Transverse colon (tissue), 4 donors: ENCODE measurements at regions not wholly inside any gene's neighbourhood (a gene's known extent, or its start where the extent isn't known, plus 50 kb on each side); places are given as distances from the start of the nearest gene placed in this dataset.
"Not testable (repeated sequence)": the region's sequence is repeated elsewhere in the genome, so short reads cannot be mapped to it uniquely, and the experiment has no call there.

Experiments used
- DNase-seq: peaks from one replicate; pipeline ENCODE4 v3.0.0-alpha.2; 2019
- H3K27ac ChIP-seq, 4 donors: fragments of 200-600 bp; sonication (generic); 2 replicates each; pipeline ENCODE4 v1.5.1; 2016 to 2018; ENCODE audit warnings: inconsistent platforms in 4 of 4
- H3K27me3 ChIP-seq: fragments of 200-600 bp; sonication (generic); 2 replicates; pipeline ENCODE4 v1.5.1; 2017; ENCODE audit warnings: inconsistent platforms
- H3K36me3 ChIP-seq, 4 donors: fragments of 200-600 bp; sonication (generic); 2 replicates each; pipeline ENCODE4 v1.5.1; 2017 to 2019; ENCODE audit warnings: inconsistent platforms in 4 of 4
- H3K4me1 ChIP-seq, 4 donors: fragments of 200-600 bp; sonication (generic); 2 replicates each; pipeline ENCODE4 v1.5.1; 2017 to 2020; ENCODE audit warnings: inconsistent platforms in 4 of 4
- H3K4me3 ChIP-seq, 4 donors: fragments of 200-600 bp; sonication (generic); 1 replicate in 1 of 4; 2 replicates in 3 of 4; pipeline versions ENCODE4 v1.5.1 to v1.6.1; 2017 to 2019; ENCODE audit warnings: inconsistent platforms in 4 of 4
- H3K9me3 ChIP-seq, 2 donors: fragments of 200-600 bp; sonication (generic); 2 replicates each; pipeline ENCODE4 v1.5.1; 2017 to 2019; ENCODE audit warnings: inconsistent platforms in 2 of 2
- EP300 ChIP-seq: sonication (generic); formaldehyde crosslinking; IDR thresholded peaks from one replicate; pipeline ENCODE4 v1.6.1; 2017; ENCODE audit warnings: antibody characterized with exemption, low read depth
- POLR2A ChIP-seq: fragments of 450-650 bp; IDR thresholded peaks from one replicate; pipeline ENCODE4 v1.6.1; 2016; ENCODE audit warnings: antibody characterized with exemption, mild to moderate bottlenecking, moderate library complexity
- POLR2AphosphoS5 ChIP-seq, 3 donors: sonication (generic); formaldehyde crosslinking; IDR thresholded peaks; one replicate each; pipeline ENCODE4 v1.6.1; 2016; ENCODE audit warnings: antibody characterized with exemption in 3 of 3
- WGBS, 2 donors: methylation state at CpG; one replicate each; pipeline ENCODE4 v1.1.5; 2018; ENCODE audit warnings: low coverage in 1 of 2; 5-methylcytosine and 5-hydroxymethylcytosine counted together
- in situ Hi-C, 4 donors: fragments of 200-750 bp; cut with MboI; loops; one replicate each; pipeline versions ENCODE4 v1.15.0 to v1.15.1; 2017; ENCODE audit warnings: low sequenced_read_pairs in 3 of 4, low pct_ligation_motif_present in 1 of 4, low pct_unique_long_range_greater_than_20kb in 1 of 4
- intact Hi-C: fragments of 100-400 bp; cut with DNase I; formaldehyde crosslinking; loops from one replicate; pipeline ENCODE4 v1.15.1; 2023; ENCODE audit warnings: low total_unique reads
- TF ChIP-seq, protein P1 (sequence below), 5 experiments: fragments of 200-600 bp in 3 of 5; fragments of 450-650 bp in 2 of 5; sonication (generic) in 3 of 5; IDR thresholded peaks; 1 replicate in 2 of 5; 2 replicates in 3 of 5; pipeline ENCODE4 v1.5.1; 2016 to 2017; ENCODE audit warnings: antibody characterized with exemption in 5 of 5, inconsistent platforms in 3 of 5, mild to moderate bottlenecking in 2 of 5, moderate library complexity in 1 of 5

DNA sequence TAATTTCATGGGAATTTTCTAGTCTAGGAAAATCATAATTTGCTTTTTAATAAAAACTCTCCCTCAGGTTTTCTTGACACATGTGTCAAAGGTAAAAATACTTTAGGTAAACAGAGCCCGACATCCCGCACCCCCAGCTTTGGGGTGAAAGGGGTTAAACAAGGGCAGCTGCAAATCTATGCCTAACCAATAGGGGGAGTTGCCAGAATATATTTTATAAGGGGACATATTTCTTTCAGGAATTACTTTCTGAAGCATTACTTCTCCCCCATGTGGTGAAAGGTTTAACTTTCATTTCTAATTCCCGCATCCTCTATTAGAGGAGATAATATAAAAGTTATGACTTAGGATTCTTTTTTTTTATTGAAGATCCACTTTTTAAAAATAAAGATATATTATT, 53.9 kb upstream of the HEPH start:
- H3K27ac ChIP-seq = no peak overlapping the region
- intact Hi-C loops = no loop called here
- 4 to 33% methylated on average over 3 of the region's 3 CpGs for WGBS, 2 donors

DNA sequence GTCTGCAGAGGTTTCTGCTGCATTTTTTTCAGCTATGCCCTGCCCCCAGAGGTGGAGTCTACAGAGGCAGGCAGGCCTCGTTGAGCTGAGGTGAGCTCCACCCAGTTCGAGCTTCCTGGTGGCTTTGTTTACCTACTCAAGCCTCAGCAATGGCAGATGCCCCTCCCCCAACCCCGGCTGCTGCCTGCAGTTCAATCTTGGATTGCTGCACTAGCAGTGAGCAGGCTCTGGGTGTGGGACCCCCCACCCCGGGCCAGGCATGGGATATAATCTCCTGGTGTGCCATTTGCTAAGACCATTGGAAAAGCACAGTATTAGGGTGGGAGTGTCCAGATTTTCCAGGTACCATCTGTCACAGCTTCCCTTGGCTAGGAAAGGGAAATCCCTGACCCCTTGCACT, 56.2 kb upstream of the HEPH start:
- DNase-seq, intact Hi-C loops, H3K4me3 ChIP-seq, H3K9me3 ChIP-seq, in situ Hi-C loops, H3K4me1 ChIP-seq, H3K27ac ChIP-seq, H3K36me3 ChIP-seq, H3K27me3 ChIP-seq: not testable (repeated sequence)
- 53% methylated on average over 4 of the region's 4 CpGs; no CpG with 5 or more reads in 1 of the 2 donors for WGBS, 2 donors

More for the DNA sequence above, 53.9 kb upstream of the HEPH start:
- in situ Hi-C loops = no loop called here
- peak; percentile 8 for DNase-seq
- no peaks in the 10 kb centered on the region for H3K27me3 ChIP-seq
- no peaks in the 10 kb centered on the region for H3K4me1 ChIP-seq
- H3K4me3 ChIP-seq = no peak overlapping the region
- TF ChIP-seq, protein P1, sequence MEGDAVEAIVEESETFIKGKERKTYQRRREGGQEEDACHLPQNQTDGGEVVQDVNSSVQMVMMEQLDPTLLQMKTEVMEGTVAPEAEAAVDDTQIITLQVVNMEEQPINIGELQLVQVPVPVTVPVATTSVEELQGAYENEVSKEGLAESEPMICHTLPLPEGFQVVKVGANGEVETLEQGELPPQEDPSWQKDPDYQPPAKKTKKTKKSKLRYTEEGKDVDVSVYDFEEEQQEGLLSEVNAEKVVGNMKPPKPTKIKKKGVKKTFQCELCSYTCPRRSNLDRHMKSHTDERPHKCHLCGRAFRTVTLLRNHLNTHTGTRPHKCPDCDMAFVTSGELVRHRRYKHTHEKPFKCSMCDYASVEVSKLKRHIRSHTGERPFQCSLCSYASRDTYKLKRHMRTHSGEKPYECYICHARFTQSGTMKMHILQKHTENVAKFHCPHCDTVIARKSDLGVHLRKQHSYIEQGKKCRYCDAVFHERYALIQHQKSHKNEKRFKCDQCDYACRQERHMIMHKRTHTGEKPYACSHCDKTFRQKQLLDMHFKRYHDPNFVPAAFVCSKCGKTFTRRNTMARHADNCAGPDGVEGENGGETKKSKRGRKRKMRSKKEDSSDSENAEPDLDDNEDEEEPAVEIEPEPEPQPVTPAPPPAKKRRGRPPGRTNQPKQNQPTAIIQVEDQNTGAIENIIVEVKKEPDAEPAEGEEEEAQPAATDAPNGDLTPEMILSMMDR (IDR thresholded peaks at IDR 0.05) = peak; percentile 49 to 66 (median 60)
- TF ChIP-seq POLR2AphosphoS5 (IDR thresholded peaks at IDR 0.05) (no peak), POLR2A (no peak), EP300 (no peak)
- H3K9me3 ChIP-seq = no peaks in the 10 kb centered on the region
- H3K36me3 ChIP-seq = no peaks in the 10 kb centered on the region

DNA sequence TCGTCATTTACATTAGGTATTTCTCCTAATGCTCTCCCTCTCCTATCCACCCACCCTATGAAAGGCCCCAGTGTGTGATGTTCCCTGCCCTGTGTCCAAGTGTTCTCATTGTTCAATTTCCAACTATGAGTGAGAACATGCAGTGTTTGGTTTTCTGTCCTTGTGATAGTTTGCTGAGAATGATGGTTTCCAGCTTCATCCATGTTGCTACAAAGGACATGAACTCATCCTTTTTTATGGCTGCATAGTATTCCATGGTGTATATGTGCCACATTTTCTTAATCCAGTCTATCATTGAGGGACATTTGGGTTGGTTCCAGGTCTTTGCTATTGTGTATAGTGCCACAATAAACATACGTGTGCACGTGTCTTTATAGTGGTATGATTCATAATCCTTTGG, 61.6 kb upstream of the HEPH start:
- H3K4me1 ChIP-seq, intact Hi-C loops, H3K36me3 ChIP-seq, DNase-seq, in situ Hi-C loops, H3K27ac ChIP-seq, H3K9me3 ChIP-seq, H3K4me3 ChIP-seq, H3K27me3 ChIP-seq: not testable (repeated sequence)
- WGBS, 2 donors = 79% methylated on average over 3 of the region's 3 CpGs; no CpG with 5 or more reads in 1 of the 2 donors

DNA sequence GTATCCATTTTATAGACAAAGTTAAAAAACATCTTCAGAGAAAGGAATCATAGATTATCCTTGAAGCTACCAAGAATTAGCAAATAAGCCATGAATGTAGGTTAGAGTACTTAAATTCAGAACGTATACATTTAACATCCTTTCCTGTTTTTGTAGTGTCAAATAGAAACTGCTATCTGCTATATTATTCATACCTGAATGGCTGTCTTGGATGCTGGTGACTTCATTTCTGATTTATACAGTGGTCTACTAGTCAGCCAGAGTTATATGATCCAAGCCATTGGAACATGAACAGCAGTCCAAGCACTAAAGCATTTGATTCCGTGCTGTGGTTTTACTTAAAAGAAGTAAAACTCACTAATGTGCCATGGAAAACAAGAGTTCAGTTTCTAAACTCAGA, 58.3 kb upstream of the VSIG4 start:
- H3K4me1 ChIP-seq = no peaks in the 10 kb centered on the region
- H3K27me3 ChIP-seq = no peaks in the 10 kb centered on the region
- no peak overlapping the region for H3K27ac ChIP-seq
- H3K4me3 ChIP-seq = no peak overlapping the region
- no peak for DNase-seq
- TF ChIP-seq POLR2AphosphoS5 (IDR thresholded peaks at IDR 0.05) (no peak), EP300 (no peak), POLR2A (no peak)
- TF ChIP-seq, protein P1 (IDR thresholded peaks at IDR 0.05) = no peak
- no peaks in the 10 kb centered on the region for H3K9me3 ChIP-seq
- 74 to 100% methylated on average over 2 of the region's 2 CpGs for WGBS, 2 donors
- no peaks in the 10 kb centered on the region for H3K36me3 ChIP-seq
- intact Hi-C loops (no loop called here), in situ Hi-C loops (no loop called here)

DNA sequence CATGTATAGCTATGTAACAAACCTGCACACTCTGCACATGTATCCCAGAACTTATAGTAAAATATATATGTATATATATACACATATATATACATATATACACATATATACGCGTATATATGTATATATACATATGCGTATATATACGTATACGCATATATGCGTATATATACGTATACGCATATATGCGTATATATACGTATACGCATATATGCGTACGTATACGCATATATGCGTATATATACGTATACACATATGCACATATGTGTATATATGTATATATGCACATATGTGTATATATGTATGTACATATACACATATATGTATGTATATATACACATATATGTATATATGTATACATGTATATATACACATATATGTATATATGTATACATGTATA, 57.1 kb upstream of the VSIG4 start:
- intact Hi-C loops, H3K27me3 ChIP-seq, H3K4me3 ChIP-seq, H3K9me3 ChIP-seq, H3K27ac ChIP-seq, DNase-seq, in situ Hi-C loops, H3K4me1 ChIP-seq, H3K36me3 ChIP-seq: not testable (repeated sequence)
- 86 to 87% methylated on average over 16 of the region's 16 CpGs for WGBS, 2 donors

DNA sequence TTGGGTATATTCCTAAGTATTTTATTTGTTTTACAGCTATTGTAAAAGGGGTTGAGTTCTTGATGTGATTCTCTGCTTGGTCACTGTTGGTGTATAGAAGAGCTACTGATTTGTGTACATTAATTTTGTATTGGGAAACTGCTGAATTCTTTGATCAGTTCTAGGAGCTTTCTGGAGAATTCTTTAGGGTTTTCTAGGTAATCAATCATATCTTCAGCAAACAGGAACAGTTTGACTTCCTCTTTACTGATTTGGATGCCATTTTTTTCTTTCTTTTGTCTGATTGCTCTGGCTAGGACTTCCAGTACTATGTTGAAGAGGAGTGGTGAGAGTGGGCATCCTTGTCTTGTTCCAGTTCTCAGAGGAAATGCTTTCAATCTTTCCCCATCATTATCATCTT, 50.1 kb upstream of the VSIG4 start:
- DNase-seq, H3K9me3 ChIP-seq, H3K36me3 ChIP-seq, H3K27me3 ChIP-seq, H3K4me1 ChIP-seq, H3K4me3 ChIP-seq, in situ Hi-C loops, H3K27ac ChIP-seq, intact Hi-C loops: not testable (repeated sequence)
